ENCODE measurements at regions not wholly inside any gene's neighbourhood (a gene's known extent, or its start where the extent isn't known, plus 50 kb on each side); places are given as distances from the start of the nearest gene placed in this dataset.
"Not testable (repeated sequence)": the region's sequence is repeated elsewhere in the genome, so short reads cannot be mapped to it uniquely, and the experiment has no call there.

DNA sequence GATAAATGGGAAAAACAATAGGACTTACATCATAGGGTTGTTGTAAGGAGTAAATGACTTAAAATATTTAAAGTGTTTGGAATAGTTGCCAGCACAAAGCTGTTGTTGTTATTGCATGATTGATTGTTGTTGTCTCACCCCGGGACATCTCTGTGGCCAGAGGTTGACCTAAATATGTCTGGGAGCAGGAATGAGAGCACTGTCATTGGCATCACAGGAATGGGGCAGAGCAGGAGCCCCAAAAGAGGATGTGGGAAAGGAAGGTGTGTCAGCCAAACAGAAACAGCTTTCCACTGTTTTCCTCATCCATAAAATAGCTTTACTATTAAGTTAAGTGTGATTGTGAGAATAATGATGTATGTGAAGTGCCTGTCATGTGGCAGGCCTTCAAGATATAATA is 121.6 kb downstream of the TMEM168 start:
- no peak for DNase-seq (ENCODE audit: low read depth in 3 of 3, low spot score in 2 of 3)

GRCh38 chr7:112669306-112669705 is 120.9 kb downstream of the TMEM168 start:
- no peak for DNase-seq (ENCODE audit: low read depth in 3 of 3, low spot score in 2 of 3)

- no peak for DNase-seq (ENCODE audit: low read depth in 3 of 3, low spot score in 2 of 3)
Observed at GRCh38 chr7:112670193-112670592, 120.0 kb downstream of the TMEM168 start.

DNA sequence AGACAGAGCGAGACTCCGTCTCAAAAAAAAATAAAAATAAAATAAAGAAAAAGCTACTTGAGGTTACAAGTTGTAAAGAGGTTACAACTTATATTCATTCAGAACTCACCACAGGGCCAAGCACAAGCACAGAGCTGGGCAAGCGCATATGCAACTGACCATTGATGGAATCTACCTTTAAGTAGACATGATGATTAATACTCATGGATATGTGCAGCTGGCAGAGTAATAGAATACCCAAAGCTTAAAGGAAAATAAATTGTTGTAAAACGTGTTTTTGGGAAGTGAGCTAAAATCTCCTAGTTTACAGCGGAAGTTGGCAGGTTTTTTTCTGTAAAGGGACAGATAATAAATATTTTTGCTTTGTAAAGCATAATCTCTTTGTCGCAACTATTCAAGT is 111.6 kb downstream of the TMEM168 start:
- DNase-seq (ENCODE audit: low read depth in 3 of 3, low spot score in 2 of 3) = no peak

GRCh38 chr7:112689466-112690177 is 100.6 kb downstream of the TMEM168 start:
- not testable (repeated sequence) for DNase-seq (ENCODE audit: low read depth in 3 of 3, low spot score in 2 of 3)

GRCh38 chr7:112692333-112692732 is 97.9 kb downstream of the TMEM168 start:
- no peak for DNase-seq (ENCODE audit: low read depth in 3 of 3, low spot score in 2 of 3)

DNA sequence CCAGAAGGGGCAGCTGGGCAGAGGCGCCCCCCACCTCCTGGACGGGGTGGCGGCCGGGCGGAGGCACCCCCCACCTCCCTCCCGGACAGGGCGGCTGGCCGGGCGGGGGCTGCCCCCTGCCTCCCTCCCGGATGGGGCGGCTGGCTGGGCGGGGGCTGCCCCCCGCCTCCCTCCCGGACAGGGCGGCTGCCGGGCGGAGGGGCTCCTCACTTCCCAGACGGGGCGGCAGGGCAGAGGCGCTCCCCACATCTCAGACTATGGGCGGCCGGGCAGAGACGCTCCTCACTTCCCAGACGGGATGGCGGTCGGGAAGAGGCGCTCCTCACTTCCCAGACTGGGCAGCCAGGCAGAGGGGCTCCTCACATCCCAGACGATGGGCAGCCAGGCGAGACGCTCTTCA is 93.0 kb downstream of the TMEM168 start:
- DNase-seq (ENCODE audit: low read depth in 3 of 3, low spot score in 2 of 3) = not testable (repeated sequence)

DNA sequence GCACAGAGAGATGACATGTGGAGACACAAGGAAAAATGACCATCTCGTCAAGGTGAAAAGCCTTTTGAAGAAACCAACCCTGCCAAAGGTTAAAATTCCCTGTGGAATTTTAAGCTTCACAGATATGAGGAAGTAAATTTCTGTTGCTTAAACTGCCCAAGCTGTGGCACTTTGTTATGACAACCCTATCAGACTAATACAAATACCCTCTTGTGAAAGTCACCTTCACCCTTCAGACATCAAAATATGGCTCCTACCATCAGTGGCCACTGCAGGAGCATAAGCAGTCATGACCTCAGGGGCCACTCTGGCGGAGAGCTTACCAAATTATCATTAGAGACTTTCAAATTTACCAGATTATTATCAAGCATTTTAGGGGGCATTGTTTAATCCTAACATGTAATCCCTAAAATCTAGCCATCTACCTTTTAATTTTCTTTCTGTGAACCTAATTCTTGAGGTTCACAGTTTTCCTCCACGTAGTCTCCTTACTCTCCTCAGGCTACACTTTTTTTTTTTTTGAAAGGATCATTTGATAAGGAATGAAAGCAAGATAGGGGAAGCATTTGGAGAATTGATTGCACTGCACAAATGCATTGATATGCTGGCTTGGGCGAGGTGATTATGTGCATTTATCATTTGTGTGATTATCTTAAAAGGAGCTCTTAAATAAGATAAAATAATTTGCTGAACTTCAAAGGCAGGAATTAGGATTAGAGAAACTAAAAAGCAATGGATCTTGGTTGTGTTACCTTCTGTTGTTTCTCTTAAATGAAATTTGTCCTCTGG is 90.3 kb downstream of the TMEM168 start:
- DNase-seq (ENCODE audit: low read depth in 3 of 3, low spot score in 2 of 3) = no peak

DNA sequence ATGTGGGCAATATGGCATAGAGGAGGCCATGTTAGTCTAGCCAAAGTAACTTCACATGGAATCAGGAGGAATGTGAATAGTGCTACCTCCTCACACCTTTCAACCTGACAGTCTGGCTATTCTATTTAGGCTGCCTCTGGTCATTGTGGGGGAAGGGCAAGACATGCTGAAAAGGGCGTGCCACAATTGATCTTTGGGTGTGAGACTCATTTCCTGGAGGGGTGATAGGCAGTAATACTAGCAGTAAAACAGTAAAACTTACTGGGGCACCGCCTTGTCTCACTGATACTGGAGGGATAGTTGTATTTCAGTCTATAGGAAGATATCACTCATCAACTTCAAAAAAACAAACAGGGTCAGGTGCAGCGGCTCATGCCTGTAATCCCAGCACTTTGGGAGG is 88.7 kb downstream of the TMEM168 start:
- no peak for DNase-seq (ENCODE audit: low read depth in 3 of 3, low spot score in 2 of 3)

GRCh38 chr7:112707655-112708054 is 82.5 kb downstream of the TMEM168 start:
- peak in 1 of 3 donors; percentile 1 for DNase-seq (ENCODE audit: low read depth in 3 of 3, low spot score in 2 of 3)

DNA sequence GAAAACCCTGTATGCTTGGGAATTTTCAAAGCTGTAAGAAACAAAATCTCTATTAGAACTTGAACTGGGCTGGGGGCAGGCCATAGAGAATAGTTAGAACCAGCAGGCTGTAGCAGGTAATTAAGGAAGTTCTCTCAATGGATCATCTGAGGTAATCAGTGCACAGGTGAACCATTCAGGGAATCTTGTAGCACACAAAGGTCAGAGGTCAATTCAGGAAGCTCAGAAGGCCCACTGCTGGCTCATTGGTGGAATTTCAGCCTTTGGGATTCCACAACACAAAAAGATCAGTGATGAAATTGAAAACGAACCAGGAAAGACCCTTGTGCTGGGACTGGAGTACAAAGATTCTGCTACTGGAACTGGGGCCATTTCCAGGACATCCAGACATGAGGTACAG is 82.0 kb downstream of the TMEM168 start:
- DNase-seq (ENCODE audit: low read depth in 3 of 3, low spot score in 2 of 3) = no peak
